Panc1 (cell line): ENCODE measurements at regions not wholly inside any gene's neighbourhood (a gene's known extent, or its start where the extent isn't known, plus 50 kb on each side); places are given as distances from the start of the nearest gene placed in this dataset.

Source experiments
- ATAC-seq: fragments of 200-7000 bp; cut with Tn5 transposase; 2 replicates; pipeline ENCODE4 v1.9.1; 2020; ENCODE audit warnings: mild to moderate bottlenecking, moderate library complexity
- BruUV-seq: library from RNA; stranded (reverse); fragments of 400-500 nt; replicated peaks from 2 replicates; lab custom pipeline; 2021; lab: Mats Ljungman, UMichigan
- CTCF ChIA-PET: fragments of 300-600 bp; sonication (Branson Sonifier 250); formaldehyde crosslinking; loops from one replicate; lab custom pipeline; 2022; ENCODE audit warnings: antibody characterized with exemption; lab: Charles Lee
- POLR2A ChIA-PET: fragments of 300-600 bp; sonication (Branson Sonifier 250); formaldehyde crosslinking; loops from one replicate; lab custom pipeline; 2022; ENCODE audit warnings: antibody characterized with exemption; lab: Charles Lee
- DNase-seq: peaks from one replicate; pipeline ENCODE4 v3.0.0-alpha.2; 2010; ENCODE audit warnings: low read depth, low spot score
- H3K27ac ChIP-seq: 2 replicates; pipeline ENCODE4 v1.5.1; 2011; ENCODE audit warnings: mild to moderate bottlenecking, low read length, inconsistent platforms
- H3K27me3 ChIP-seq: fragments of 200-500 bp; sonication (Bioruptor generic); 2 replicates; pipeline ENCODE4 v1.6.0; 2014; ENCODE audit warnings: low read length, inconsistent platforms; ENCODE audit not compliant: control insufficient read depth, insufficient read depth
- H3K36me3 ChIP-seq: fragments of 200-500 bp; sonication (Bioruptor generic); 2 replicates; pipeline ENCODE4 v1.5.1; 2014; ENCODE audit warnings: inconsistent platforms, mild to moderate bottlenecking, low read length, moderate library complexity; ENCODE audit not compliant: control insufficient read depth, insufficient read depth
- H3K4me1 ChIP-seq: 2 replicates; pipeline ENCODE4 v1.5.1; 2011; ENCODE audit warnings: inconsistent platforms, mild to moderate bottlenecking, low read length, moderate library complexity; ENCODE audit not compliant: control insufficient read depth, insufficient read depth
- H3K4me3 ChIP-seq, 2 experiments: 2 replicates each; pipeline ENCODE4 v1.5.1; 2011 to 2012; ENCODE audit warnings: low read depth in 2 of 2, low read length in 2 of 2, mild to moderate bottlenecking in 2 of 2, inconsistent platforms in 1 of 2, moderate library complexity in 1 of 2
- H3K9me3 ChIP-seq: fragments of 200-500 bp; sonication (Bioruptor generic); 2 replicates; pipeline ENCODE4 v1.5.1; 2014; ENCODE audit warnings: low read depth, mild to moderate bottlenecking, inconsistent platforms, low read length, moderate library complexity; ENCODE audit not compliant: control insufficient read depth, insufficient read depth
- CTCF ChIP-seq: fragments of 450-650 bp; IDR thresholded peaks from 2 replicates; pipeline ENCODE4 v1.5.1; 2017; ENCODE audit warnings: mild to moderate bottlenecking
- POLR2AphosphoS5 ChIP-seq: IDR thresholded peaks from 2 replicates; pipeline ENCODE4 v1.6.1; 2012; ENCODE audit warnings: mild to moderate bottlenecking, low read depth, low read length, moderate library complexity
- REST ChIP-seq, 2 experiments: IDR thresholded peaks; 2 replicates each; pipeline ENCODE4 v1.6.1; 2011 to 2012; ENCODE audit warnings: low read depth in 2 of 2, control low read depth in 1 of 2, low read length in 1 of 2, mild to moderate bottlenecking in 1 of 2, moderate library complexity in 1 of 2; ENCODE audit not compliant: insufficient read depth in 1 of 2
- SIN3A ChIP-seq: IDR thresholded peaks from 2 replicates; pipeline ENCODE4 v1.6.1; 2012; ENCODE audit warnings: low read depth, mild to moderate bottlenecking, low read length, moderate library complexity, borderline replicate concordance; ENCODE audit not compliant: insufficient read depth
- TCF7L2 ChIP-seq: IDR thresholded peaks from 2 replicates; pipeline ENCODE4 v1.6.1; 2011; ENCODE audit warnings: mild to moderate bottlenecking, low read depth, low read length, inconsistent platforms
- in situ Hi-C: cut with HindIII; loops from 2 replicates; pipeline ENCODE4 v1.10.0; 2016; ENCODE audit warnings: low sequenced_read_pairs, low pct_unique_long_range_greater_than_20kb
- intact Hi-C: fragments of 100-400 bp; cut with micrococcal nuclease; formaldehyde crosslinking; loops from one replicate; pipeline ENCODE4 v1.10.0; 2022; ENCODE audit not compliant: unreplicated experiment

GRCh38 chr3:17964108-17964507, 221.7 kb upstream of the TBC1D5 start:
- Histone ChIP-seq H3K4me3 (no peak overlapping the region), H3K36me3 (no peaks in the 10 kb centered on the region), H3K27ac (no peak overlapping the region), H3K27me3 (no peaks in the 10 kb centered on the region), H3K4me1 (no peaks in the 10 kb centered on the region), H3K9me3 (no peaks in the 10 kb centered on the region)
- ATAC-seq = no peak
- TF ChIP-seq TCF7L2 (no peak), REST (IDR thresholded peaks at IDR 0.05; ENCODE audit: insufficient read depth in 1 of 2, low read depth in 2 of 2, low read length in 1 of 2) (no peak)
- intact Hi-C loops (no loop called here), in situ Hi-C loops (no loop called here)
- POLR2A ChIA-PET = no interaction called here
- CTCF ChIA-PET = no interaction called here
- DNase-seq = no peak
- no TSS peak for BruUV-seq

GRCh38 chr3:17955411-17955810, 213.0 kb upstream of the TBC1D5 start:
- Histone ChIP-seq H3K27me3 (no peaks in the 10 kb centered on the region), H3K27ac (no peak overlapping the region), H3K4me3 (no peak overlapping the region), H3K9me3 (no peaks in the 10 kb centered on the region), H3K36me3 (no peaks in the 10 kb centered on the region), H3K4me1 (no peaks in the 10 kb centered on the region)
- intact Hi-C loops (no loop called here), in situ Hi-C loops (no loop called here)
- ChIA-PET POLR2A (no interaction called here), CTCF (no interaction called here)
- TF ChIP-seq REST (IDR thresholded peaks at IDR 0.05; ENCODE audit: insufficient read depth in 1 of 2, low read depth in 2 of 2, low read length in 1 of 2) (no peak), CTCF (no peak), POLR2AphosphoS5 (no peak), TCF7L2 (no peak), SIN3A (no peak)
- ATAC-seq (no peak), DNase-seq (no peak)
- BruUV-seq = no TSS peak
